ENCODE measurements at regions not wholly inside any gene's neighbourhood (a gene's known extent, or its start where the extent isn't known, plus 50 kb on each side); places are given as distances from the start of the nearest gene placed in this dataset.
A peak's percentile ranks its signal among the peaks of the same experiment; 100 is the strongest.

- H3K27ac ChIP-seq = no peak overlapping the region
- WGBS = 94% methylated on average over 16 of the region's 16 CpGs
Measured at GRCh38 chr5:2669913-2670312, 81.6 kb downstream of the IRX2 start.

DNA sequence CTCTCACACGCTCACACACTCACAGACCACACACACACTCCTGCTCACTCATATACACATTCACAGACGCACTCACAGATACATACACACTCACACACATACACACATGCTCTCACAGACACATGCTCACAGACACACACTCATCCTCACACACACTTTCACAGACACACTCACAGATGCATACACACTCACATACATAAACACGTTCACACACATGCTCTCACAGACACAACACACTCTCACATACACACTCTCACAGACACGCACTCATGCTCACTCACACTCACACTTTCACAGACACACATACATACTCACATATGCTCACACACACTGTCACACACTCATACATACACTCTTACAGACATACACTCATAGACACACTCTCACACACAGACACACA lies 82.2 kb downstream of the IRX2 start:
- Histone ChIP-seq H3K4me3 (no peak overlapping the region), H3K36me3 (no peaks in the 10 kb centered on the region), H3K9me3 (no peaks in the 10 kb centered on the region), H3K27me3 (peaks cover under 1% of the 10 kb centered on the region), H3K4me1 (peaks cover 9% of the 10 kb centered on the region), H3K27ac (no peak overlapping the region)
- 95% methylated on average over 4 of the region's 4 CpGs for WGBS
- TF ChIP-seq POLR2A (IDR thresholded peaks at IDR 0.05) (no peak), POLR2AphosphoS5 (IDR thresholded peaks at IDR 0.05) (no peak), EP300 (IDR thresholded peaks at IDR 0.05) (no peak)
- TF ChIP-seq, protein P1, sequence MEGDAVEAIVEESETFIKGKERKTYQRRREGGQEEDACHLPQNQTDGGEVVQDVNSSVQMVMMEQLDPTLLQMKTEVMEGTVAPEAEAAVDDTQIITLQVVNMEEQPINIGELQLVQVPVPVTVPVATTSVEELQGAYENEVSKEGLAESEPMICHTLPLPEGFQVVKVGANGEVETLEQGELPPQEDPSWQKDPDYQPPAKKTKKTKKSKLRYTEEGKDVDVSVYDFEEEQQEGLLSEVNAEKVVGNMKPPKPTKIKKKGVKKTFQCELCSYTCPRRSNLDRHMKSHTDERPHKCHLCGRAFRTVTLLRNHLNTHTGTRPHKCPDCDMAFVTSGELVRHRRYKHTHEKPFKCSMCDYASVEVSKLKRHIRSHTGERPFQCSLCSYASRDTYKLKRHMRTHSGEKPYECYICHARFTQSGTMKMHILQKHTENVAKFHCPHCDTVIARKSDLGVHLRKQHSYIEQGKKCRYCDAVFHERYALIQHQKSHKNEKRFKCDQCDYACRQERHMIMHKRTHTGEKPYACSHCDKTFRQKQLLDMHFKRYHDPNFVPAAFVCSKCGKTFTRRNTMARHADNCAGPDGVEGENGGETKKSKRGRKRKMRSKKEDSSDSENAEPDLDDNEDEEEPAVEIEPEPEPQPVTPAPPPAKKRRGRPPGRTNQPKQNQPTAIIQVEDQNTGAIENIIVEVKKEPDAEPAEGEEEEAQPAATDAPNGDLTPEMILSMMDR (IDR thresholded peaks at IDR 0.05) = no peak
- DNase-seq (ENCODE audit: low spot score in 2 of 2) = no peak

More at GRCh38 chr5:2669913-2670312, 81.6 kb downstream of the IRX2 start:
- peaks cover 9% of the 10 kb centered on the region for H3K4me1 ChIP-seq
- H3K4me3 ChIP-seq = no peak overlapping the region
- H3K36me3 ChIP-seq = no peaks in the 10 kb centered on the region
- TF ChIP-seq, protein P1 (IDR thresholded peaks at IDR 0.05) = no peak
- TF ChIP-seq EP300 (IDR thresholded peaks at IDR 0.05) (no peak), POLR2AphosphoS5 (IDR thresholded peaks at IDR 0.05) (no peak)
- no peaks in the 10 kb centered on the region for H3K27me3 ChIP-seq
- DNase-seq (ENCODE audit: low spot score in 2 of 2) = peak in 1 of 2 donors; percentile 71
- H3K9me3 ChIP-seq = no peaks in the 10 kb centered on the region

- H3K4me1 ChIP-seq = peaks cover 5% of the 10 kb centered on the region
- WGBS = 46% methylated on average over 11 of the region's 11 CpGs
- H3K4me3 ChIP-seq = no peak overlapping the region
- H3K36me3 ChIP-seq = no peaks in the 10 kb centered on the region
- DNase-seq (ENCODE audit: low spot score in 2 of 2) = no peak
- H3K27ac ChIP-seq = no peak overlapping the region
- TF ChIP-seq POLR2AphosphoS5 (IDR thresholded peaks at IDR 0.05) (no peak), EP300 (IDR thresholded peaks at IDR 0.05) (no peak), POLR2A (IDR thresholded peaks at IDR 0.05) (no peak)
- TF ChIP-seq, protein P1 (IDR thresholded peaks at IDR 0.05) = no peak
- H3K27me3 ChIP-seq = peaks cover 6% of the 10 kb centered on the region
- H3K9me3 ChIP-seq = no peaks in the 10 kb centered on the region
Measured at GRCh38 chr5:2666081-2666480, 85.4 kb downstream of the IRX2 start.

DNA sequence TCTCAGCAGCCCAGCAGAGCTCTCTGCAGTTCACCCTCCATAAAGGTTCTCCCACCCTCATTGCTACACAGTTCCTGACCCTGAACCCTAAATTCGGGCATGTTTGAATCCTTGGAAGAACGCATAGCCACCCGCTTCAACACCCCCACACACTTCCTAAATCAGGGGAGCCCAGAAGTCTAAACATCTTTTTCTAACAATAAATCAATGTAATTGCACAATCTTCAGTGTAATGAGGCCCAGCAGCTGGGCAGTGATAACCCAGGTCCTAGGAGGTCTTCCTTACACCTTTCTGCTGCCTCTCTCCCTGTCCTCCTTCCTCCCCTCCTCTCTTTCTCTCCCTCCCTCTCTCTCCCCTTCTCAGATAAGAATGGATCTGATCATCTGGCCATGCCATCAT lies 88.0 kb downstream of the IRX2 start:
- no peak for DNase-seq (ENCODE audit: low spot score in 2 of 2)
- 89% methylated on average over 3 of the region's 3 CpGs for WGBS
- Histone ChIP-seq H3K4me3 (no peak overlapping the region), H3K4me1 (peaks cover 11% of the 10 kb centered on the region), H3K27me3 (peaks cover 6% of the 10 kb centered on the region), H3K9me3 (no peaks in the 10 kb centered on the region), H3K36me3 (no peaks in the 10 kb centered on the region), H3K27ac (no peak overlapping the region)
- TF ChIP-seq EP300 (IDR thresholded peaks at IDR 0.05) (no peak), POLR2AphosphoS5 (IDR thresholded peaks at IDR 0.05) (no peak)
- TF ChIP-seq, protein P1 (IDR thresholded peaks at IDR 0.05) = no peak

GRCh38 chr5:2660315-2660714 lies 91.2 kb downstream of the IRX2 start:
- 61% methylated on average over 8 of the region's 8 CpGs for WGBS
- Histone ChIP-seq H3K4me3 (no peak overlapping the region), H3K27ac (no peak overlapping the region), H3K27me3 (peaks cover 13% of the 10 kb centered on the region), H3K4me1 (peaks cover 25% of the 10 kb centered on the region), H3K9me3 (no peaks in the 10 kb centered on the region), H3K36me3 (no peaks in the 10 kb centered on the region)
- no peak for DNase-seq (ENCODE audit: low spot score in 2 of 2)
- TF ChIP-seq EP300 (IDR thresholded peaks at IDR 0.05) = no peak

DNA sequence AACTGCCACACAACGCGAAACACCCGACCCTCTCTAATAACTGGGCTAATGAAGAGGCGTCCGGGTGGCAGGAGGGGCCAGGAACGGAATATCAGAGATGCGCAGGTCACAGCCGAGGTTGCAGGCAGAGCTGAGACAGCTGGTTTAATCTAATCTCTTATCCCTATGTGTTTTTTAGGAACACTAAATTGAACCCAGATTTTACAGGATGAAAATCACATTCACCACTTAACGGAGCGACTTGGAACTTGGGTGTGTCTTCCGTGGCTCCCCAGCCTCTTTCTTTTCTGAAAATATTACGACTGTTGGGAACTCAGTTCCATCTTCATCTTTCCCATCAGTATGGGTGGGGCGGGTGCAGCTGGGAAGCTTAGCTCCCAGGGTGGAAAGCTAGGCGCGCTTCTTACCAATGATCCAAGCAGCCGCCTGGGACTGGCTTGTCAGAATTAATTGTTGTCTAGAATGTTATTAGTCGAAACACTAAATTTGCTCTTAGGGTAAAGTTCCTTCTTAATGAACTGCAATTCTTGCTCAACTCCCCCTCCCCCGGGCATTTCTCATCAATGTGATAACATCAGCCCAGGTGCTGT lies 92.5 kb downstream of the IRX2 start:
- WGBS = 36% methylated on average over 18 of the region's 18 CpGs

More for the DNA sequence above, 92.5 kb downstream of the IRX2 start:
- Histone ChIP-seq H3K27ac (no peak overlapping the region), H3K9me3 (no peaks in the 10 kb centered on the region), H3K4me3 (no peak overlapping the region), H3K4me1 (peaks cover 25% of the 10 kb centered on the region), H3K27me3 (peaks cover 16% of the 10 kb centered on the region), H3K36me3 (no peaks in the 10 kb centered on the region)
- DNase-seq (ENCODE audit: low spot score in 2 of 2) = no peak
- TF ChIP-seq EP300 (IDR thresholded peaks at IDR 0.05) = no peak
- TF ChIP-seq, protein P1 (IDR thresholded peaks at IDR 0.05) = no peak
- no peak for TF ChIP-seq POLR2A (IDR thresholded peaks at IDR 0.05)
- no peak for TF ChIP-seq POLR2AphosphoS5 (IDR thresholded peaks at IDR 0.05)

All from suprapubic skin (tissue), 4 donors.